GM12878 (cell line): ENCODE measurements at regions not wholly inside any gene's neighbourhood (a gene's known extent, or its start where the extent isn't known, plus 50 kb on each side); places are given as distances from the start of the nearest gene placed in this dataset.

Source experiments
- ATF2 ChIP-seq: IDR thresholded peaks from 2 replicates; pipeline ENCODE4 v1.6.1; 2012; ENCODE audit warnings: low read length, inconsistent platforms
- BCL11A ChIP-seq: IDR thresholded peaks from 2 replicates; pipeline ENCODE4 v1.6.1; 2011; ENCODE audit warnings: low read depth, low read length
- BCL3 ChIP-seq: IDR thresholded peaks from 2 replicates; pipeline ENCODE4 v1.6.1; 2011; ENCODE audit warnings: borderline replicate concordance, low read depth, mild to moderate bottlenecking, moderate library complexity, low read length; ENCODE audit not compliant: insufficient read depth, poor library complexity, severe bottlenecking
- CHD1 ChIP-seq: IDR thresholded peaks from 2 replicates; pipeline ENCODE4 v1.6.1; 2012; ENCODE audit warnings: low read depth, low read length, improper control_type of control experiment
- EP300 ChIP-seq, 2 experiments: fragments of 150-350 bp in 1 of 2; IDR thresholded peaks; 2 replicates each; pipeline ENCODE4 v1.6.1; 2011 to 2012; ENCODE audit warnings: low read depth in 2 of 2, low read length in 2 of 2, borderline replicate concordance in 1 of 2, improper control_type of control experiment in 1 of 2, inconsistent platforms in 1 of 2; ENCODE audit not compliant: control insufficient read depth in 1 of 2
- ETV6 ChIP-seq, 2 experiments: fragments of 450-650 bp in 1 of 2; IDR thresholded peaks in 1 of 2; conservative IDR thresholded peaks in 1 of 2; 2 replicates each; pipeline ENCODE4 v1.6.1; 2014; ENCODE audit warnings: antibody characterized with exemption in 1 of 2, borderline replicate concordance in 1 of 2, low read depth in 1 of 2, mild to moderate bottlenecking in 1 of 2, moderate library complexity in 1 of 2
- EZH2 ChIP-seq: IDR thresholded peaks from 2 replicates; pipeline ENCODE4 v1.6.1; 2012; ENCODE audit warnings: low read depth, mild to moderate bottlenecking, control low read depth, inconsistent platforms, low read length, borderline replicate concordance; ENCODE audit not compliant: control insufficient read depth
- JUNB ChIP-seq: IDR thresholded peaks from 2 replicates; pipeline ENCODE4 v1.6.1; 2016; ENCODE audit warnings: antibody characterized with exemption, mild to moderate bottlenecking
- LARP7 ChIP-seq: fragments of 450-650 bp; IDR thresholded peaks from 2 replicates; pipeline ENCODE4 v1.6.1; 2017; ENCODE audit warnings: mild to moderate bottlenecking
- MAX ChIP-seq: IDR thresholded peaks from 2 replicates; pipeline ENCODE4 v1.6.1; 2012; ENCODE audit warnings: low read depth, low read length, improper control_type of control experiment
- MLLT1 ChIP-seq: fragments of 450-650 bp; IDR thresholded peaks from 2 replicates; pipeline ENCODE4 v1.6.1; 2016; ENCODE audit warnings: mild to moderate bottlenecking
- MTA3 ChIP-seq: IDR thresholded peaks from 2 replicates; pipeline ENCODE4 v1.6.1; 2012; ENCODE audit warnings: low read length, inconsistent platforms, borderline replicate concordance
- MYB ChIP-seq: fragments of 150-350 bp; IDR thresholded peaks from 2 replicates; pipeline ENCODE4 v1.6.1; 2014; ENCODE audit warnings: mild to moderate bottlenecking, low read depth, low read length, borderline replicate concordance
- NBN ChIP-seq: fragments of 450-650 bp; IDR thresholded peaks from 2 replicates; pipeline ENCODE4 v1.6.1; 2016
- PKNOX1 ChIP-seq: fragments of 450-650 bp; IDR thresholded peaks from 2 replicates; pipeline ENCODE4 v1.6.1; 2016; ENCODE audit warnings: mild to moderate bottlenecking
- POU2F2 ChIP-seq: IDR thresholded peaks from 3 replicates; pipeline ENCODE4 v1.6.1; 2011; ENCODE audit warnings: low read depth, mild to moderate bottlenecking, low read length, borderline replicate concordance
- RELB ChIP-seq: fragments of 450-650 bp; IDR thresholded peaks from 2 replicates; pipeline ENCODE4 v1.6.1; 2017; ENCODE audit warnings: low read depth, mild to moderate bottlenecking, moderate library complexity
- RUNX3 ChIP-seq: IDR thresholded peaks from 2 replicates; pipeline ENCODE4 v1.6.1; 2012; ENCODE audit warnings: low read length, inconsistent platforms
- SMARCA5 ChIP-seq: fragments of 450-650 bp; IDR thresholded peaks from 2 replicates; pipeline ENCODE4 v1.6.1; 2017; ENCODE audit warnings: mild to moderate bottlenecking
- SP1 ChIP-seq: IDR thresholded peaks from one replicate; pipeline ENCODE4 v1.6.1; 2011; ENCODE audit warnings: low read depth, low read length
- SPI1 ChIP-seq: IDR thresholded peaks from 2 replicates; pipeline ENCODE4 v1.6.1; 2011; ENCODE audit warnings: low read depth, mild to moderate bottlenecking, low read length, moderate library complexity, borderline replicate concordance; ENCODE audit not compliant: insufficient read depth
- TAF1 ChIP-seq: IDR thresholded peaks from 2 replicates; pipeline ENCODE4 v1.6.1; 2011; ENCODE audit warnings: mild to moderate bottlenecking, low read depth, low read length, borderline replicate concordance
- TBL1XR1 ChIP-seq: IDR thresholded peaks from 2 replicates; pipeline ENCODE4 v1.6.1; 2012; ENCODE audit warnings: low read depth, low read length, improper control_type of control experiment
- YY1 ChIP-seq: IDR thresholded peaks from 2 replicates; pipeline ENCODE4 v1.6.1; 2011; ENCODE audit warnings: low read depth, mild to moderate bottlenecking, low read length
- ZBED1 ChIP-seq: IDR thresholded peaks from 2 replicates; pipeline ENCODE4 v1.6.1; 2016; ENCODE audit warnings: borderline replicate concordance
- ZNF274 ChIP-seq: IDR thresholded peaks from one replicate; pipeline ENCODE4 v1.8.0; 2011; ENCODE audit not compliant: insufficient read length, insufficient read depth

- TF ChIP-seq ETV6 (conservative IDR thresholded peaks at IDR 0.05 in 1 of 2, IDR thresholded peaks at IDR 0.05 in 1 of 2; ENCODE audit: borderline replicate concordance in 1 of 2, low read depth in 1 of 2) (peak in 1 of 2 experiments; percentile 40; a peak in 1 of 4 replicates), SPI1 (peak; percentile 57; the same call in 1 of the 2 replicates), EZH2 (no peak), ZBED1 (no peak), ZNF274 (no peak), MLLT1 (no peak), CHD1 (no peak), TBL1XR1 (no peak), BCL3 (no peak), RUNX3 (peak; percentile 32; the same call in 1 of the 2 replicates), MTA3 (no peak), RELB (no peak), LARP7 (no peak), SP1 (no peak), BCL11A (peak; percentile 25; the same call in 1 of the 2 replicates), TAF1 (no peak), JUNB (no peak), PKNOX1 (no peak), SMARCA5 (no peak), NBN (no peak), ATF2 (no peak), POU2F2 (no peak), EP300 (IDR thresholded peaks at IDR 0.05; ENCODE audit: borderline replicate concordance in 1 of 2, control insufficient read depth in 1 of 2, low read depth in 2 of 2, low read length in 2 of 2) (peak in 1 of 2 experiments; percentile 41; a peak in 1 of 4 replicates), YY1 (no peak), MYB (no peak), MAX (no peak)
Observed at GRCh38 chr4:138348055-138348454, 105.9 kb upstream of the SLC7A11 start (continued).
